Right lobe of liver (tissue), 4 donors: ENCODE measurements at regions not wholly inside any gene's neighbourhood (a gene's known extent, or its start where the extent isn't known, plus 50 kb on each side); places are given as distances from the start of the nearest gene placed in this dataset.

Source experiments
- POLR2A ChIP-seq: fragments of 450-650 bp; IDR thresholded peaks from one replicate; pipeline ENCODE4 v1.6.1; 2017; ENCODE audit warnings: antibody characterized with exemption, mild to moderate bottlenecking
- TF ChIP-seq, protein P1 (sequence below), 4 donors: fragments of 200-600 bp in 3 of 4; fragments of 450-650 bp in 1 of 4; IDR thresholded peaks; one replicate each; pipeline versions ENCODE4 v1.5.1 to v1.8.0; 2016 to 2022; ENCODE audit warnings: antibody characterized with exemption in 4 of 4, mild to moderate bottlenecking in 2 of 4
- donor health status: DM: no; HTN: no; CAD: no.
- donor health status: DM: no; HTN: no; CAD: no.
- donor health status: DM: no; HTN: yes; CAD: no.

DNA sequence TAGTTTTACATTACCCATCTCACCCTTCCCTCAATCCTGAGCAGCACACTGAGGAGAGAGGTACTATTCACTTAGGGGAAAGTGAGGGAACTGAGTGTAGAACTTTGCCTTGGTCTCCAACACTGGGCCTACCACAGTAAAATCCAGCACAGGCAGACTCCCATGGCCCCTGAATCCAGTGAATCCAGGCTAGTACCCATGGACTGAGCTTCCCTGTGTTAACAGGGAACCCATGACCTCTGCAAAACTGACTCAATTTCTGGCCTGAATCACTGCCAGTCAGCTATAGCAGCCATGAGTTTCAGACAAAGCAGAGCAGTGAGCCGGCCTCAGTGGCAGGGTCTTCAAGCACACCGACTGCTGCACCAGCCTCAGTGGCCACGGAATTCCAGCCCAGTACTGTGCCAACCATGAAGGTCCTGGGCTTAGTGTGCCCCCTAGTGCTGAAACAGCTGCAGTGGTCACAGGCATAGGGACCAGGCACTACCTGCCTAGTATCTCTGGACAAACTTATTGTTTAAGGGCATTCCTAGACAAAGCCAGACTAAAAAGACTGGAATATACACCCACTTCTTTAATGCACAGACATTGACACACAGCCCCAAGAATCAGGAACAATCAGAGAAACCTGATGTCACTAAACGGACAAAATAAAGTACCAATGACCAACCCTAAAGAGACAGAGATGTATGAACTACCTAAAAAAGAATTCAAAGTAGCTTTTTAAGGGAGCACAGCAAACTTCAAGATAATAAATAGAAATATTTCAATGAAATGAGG lies 127.4 kb upstream of the RPL34 start:
- TF ChIP-seq, protein P1, sequence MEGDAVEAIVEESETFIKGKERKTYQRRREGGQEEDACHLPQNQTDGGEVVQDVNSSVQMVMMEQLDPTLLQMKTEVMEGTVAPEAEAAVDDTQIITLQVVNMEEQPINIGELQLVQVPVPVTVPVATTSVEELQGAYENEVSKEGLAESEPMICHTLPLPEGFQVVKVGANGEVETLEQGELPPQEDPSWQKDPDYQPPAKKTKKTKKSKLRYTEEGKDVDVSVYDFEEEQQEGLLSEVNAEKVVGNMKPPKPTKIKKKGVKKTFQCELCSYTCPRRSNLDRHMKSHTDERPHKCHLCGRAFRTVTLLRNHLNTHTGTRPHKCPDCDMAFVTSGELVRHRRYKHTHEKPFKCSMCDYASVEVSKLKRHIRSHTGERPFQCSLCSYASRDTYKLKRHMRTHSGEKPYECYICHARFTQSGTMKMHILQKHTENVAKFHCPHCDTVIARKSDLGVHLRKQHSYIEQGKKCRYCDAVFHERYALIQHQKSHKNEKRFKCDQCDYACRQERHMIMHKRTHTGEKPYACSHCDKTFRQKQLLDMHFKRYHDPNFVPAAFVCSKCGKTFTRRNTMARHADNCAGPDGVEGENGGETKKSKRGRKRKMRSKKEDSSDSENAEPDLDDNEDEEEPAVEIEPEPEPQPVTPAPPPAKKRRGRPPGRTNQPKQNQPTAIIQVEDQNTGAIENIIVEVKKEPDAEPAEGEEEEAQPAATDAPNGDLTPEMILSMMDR (IDR thresholded peaks at IDR 0.05) = peak in 2 of 4 donors; percentile 9 to 17
- no peak for TF ChIP-seq POLR2A
